OCI-LY7 (cell line): ENCODE measurements at regions not wholly inside any gene's neighbourhood (a gene's known extent, or its start where the extent isn't known, plus 50 kb on each side); places are given as distances from the start of the nearest gene placed in this dataset.

Experiments
- BruUV-seq: library from RNA; stranded (reverse); fragments of 400-500 nt; replicated peaks from 2 replicates; lab custom pipeline; 2021; lab: Mats Ljungman, UMichigan
- CTCF ChIA-PET: fragments of 300-600 bp; sonication (Branson Sonifier 250); formaldehyde crosslinking; loops from one replicate; lab custom pipeline; 2022; ENCODE audit warnings: antibody characterized with exemption; ENCODE audit not compliant: unreplicated experiment; lab: Charles Lee
- POLR2A ChIA-PET: fragments of 300-600 bp; sonication (Branson Sonifier 250); formaldehyde crosslinking; loops from one replicate; lab custom pipeline; 2022; ENCODE audit warnings: antibody characterized with exemption; lab: Charles Lee
- DNase-seq: peaks from one replicate; pipeline ENCODE4 v3.0.0-alpha.2; 2015; ENCODE audit warnings: low spot score
- H2AFZ ChIP-seq: fragments of 200-600 bp; sonication (generic), shearing (Covaris generic); 2 replicates; pipeline ENCODE4 v1.6.1; 2014; ENCODE audit warnings: mild to moderate bottlenecking, antibody characterized with exemption, low read length, moderate library complexity
- H3K27ac ChIP-seq: fragments of 200-600 bp; sonication (generic); 2 replicates; pipeline ENCODE4 v1.5.1; 2014; ENCODE audit warnings: mixed run types, low read depth, mild to moderate bottlenecking, moderate library complexity, low read length, inconsistent platforms; ENCODE audit not compliant: poor library complexity, severe bottlenecking
- H3K36me3 ChIP-seq: fragments of 200-600 bp; sonication (generic); 2 replicates; pipeline ENCODE4 v1.6.1; 2014; ENCODE audit warnings: mild to moderate bottlenecking, antibody characterized with exemption, low read length, moderate library complexity, mixed read lengths; ENCODE audit not compliant: insufficient read depth
- H3K4me1 ChIP-seq: fragments of 200-600 bp; sonication (generic); 2 replicates; pipeline ENCODE4 v1.5.1; 2014; ENCODE audit warnings: mild to moderate bottlenecking, low read length; ENCODE audit not compliant: insufficient read depth, poor library complexity, severe bottlenecking
- H3K4me2 ChIP-seq: fragments of 200-600 bp; sonication (generic); 2 replicates; pipeline ENCODE4 v1.6.1; 2014; ENCODE audit warnings: mild to moderate bottlenecking, low read length
- H3K4me3 ChIP-seq: fragments of 200-600 bp; sonication (generic); 2 replicates; pipeline ENCODE4 v1.5.1; 2014; ENCODE audit warnings: mild to moderate bottlenecking, low read depth, low read length; ENCODE audit not compliant: poor library complexity, severe bottlenecking
- H3K79me2 ChIP-seq: fragments of 200-600 bp; sonication (generic); 2 replicates; pipeline ENCODE4 v1.6.1; 2016; ENCODE audit warnings: low read depth, mild to moderate bottlenecking, low read length, moderate library complexity, mixed read lengths; ENCODE audit not compliant: insufficient read depth
- H3K9me2 ChIP-seq: fragments of 200-600 bp; sonication (generic); 2 replicates; pipeline ENCODE4 v1.6.1; 2016; ENCODE audit warnings: mild to moderate bottlenecking, low read length, mixed read lengths; ENCODE audit not compliant: insufficient read depth
- H3K9me3 ChIP-seq: fragments of 200-600 bp; sonication (generic); 2 replicates; pipeline ENCODE4 v1.6.1; 2014; ENCODE audit warnings: mild to moderate bottlenecking, mixed run types, low read length, mixed read lengths
- H4K20me1 ChIP-seq: fragments of 200-600 bp; sonication (generic); 2 replicates; pipeline ENCODE4 v1.6.1; 2014; ENCODE audit warnings: mild to moderate bottlenecking, antibody characterized with exemption, low read length, moderate library complexity, mixed read lengths; ENCODE audit not compliant: insufficient read depth
- EZH2phosphoT487 ChIP-seq: fragments of 200-600 bp; sonication (generic); IDR thresholded peaks from 2 replicates; pipeline ENCODE4 v1.6.1; 2018; ENCODE audit warnings: low read depth, borderline replicate concordance, mild to moderate bottlenecking, mixed run types, antibody characterized with exemption, low read length, moderate library complexity, mixed read lengths
- intact Hi-C: fragments of 100-400 bp; cut with micrococcal nuclease; formaldehyde crosslinking; loops from one replicate; pipeline ENCODE4 v1.10.0; 2022; ENCODE audit not compliant: unreplicated experiment
- TF ChIP-seq, protein P1 (sequence below): fragments of 200-600 bp; sonication (generic); conservative IDR thresholded peaks from 2 replicates; pipeline ENCODE4 v1.5.1; 2014; ENCODE audit warnings: mild to moderate bottlenecking, antibody characterized with exemption, low read length, moderate library complexity, mixed read lengths

DNA sequence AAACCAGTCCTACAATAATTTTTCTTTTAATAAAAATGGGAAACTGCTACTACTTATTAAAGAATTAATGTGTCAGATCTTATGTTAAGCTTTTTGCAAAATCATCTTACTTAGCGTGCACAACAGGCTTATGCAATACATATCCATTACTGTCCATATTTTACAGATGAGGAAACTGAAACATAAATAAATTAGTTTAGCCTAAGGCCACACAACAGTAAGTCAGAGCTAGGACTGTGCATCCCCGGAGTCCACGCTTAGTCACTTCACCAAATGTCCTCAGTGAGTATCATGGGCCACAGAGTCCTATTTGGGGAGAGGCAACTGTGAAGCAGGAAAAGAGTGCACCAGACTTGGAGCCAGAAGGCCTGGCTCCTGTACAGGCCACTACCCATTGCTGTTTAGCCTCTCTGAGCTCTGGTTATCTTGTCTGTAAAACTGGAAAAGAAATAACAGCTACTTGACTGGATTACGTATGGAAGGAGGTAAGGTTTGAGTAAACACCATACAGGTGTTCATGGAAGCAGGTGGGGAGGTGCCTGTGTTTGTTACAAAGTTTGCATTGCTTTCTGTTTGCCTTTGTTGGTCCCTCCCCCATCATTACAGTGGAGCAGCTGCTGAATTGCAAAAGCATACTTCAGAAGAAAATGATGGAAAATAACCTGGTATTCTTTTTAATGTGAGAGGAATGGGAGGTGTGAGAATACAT lies 192.8 kb downstream of the FCRL5 start:
- CTCF ChIA-PET, result no interaction called here
- H2AFZ ChIP-seq, result no peak overlapping the region
- no peak for DNase-seq

DNA sequence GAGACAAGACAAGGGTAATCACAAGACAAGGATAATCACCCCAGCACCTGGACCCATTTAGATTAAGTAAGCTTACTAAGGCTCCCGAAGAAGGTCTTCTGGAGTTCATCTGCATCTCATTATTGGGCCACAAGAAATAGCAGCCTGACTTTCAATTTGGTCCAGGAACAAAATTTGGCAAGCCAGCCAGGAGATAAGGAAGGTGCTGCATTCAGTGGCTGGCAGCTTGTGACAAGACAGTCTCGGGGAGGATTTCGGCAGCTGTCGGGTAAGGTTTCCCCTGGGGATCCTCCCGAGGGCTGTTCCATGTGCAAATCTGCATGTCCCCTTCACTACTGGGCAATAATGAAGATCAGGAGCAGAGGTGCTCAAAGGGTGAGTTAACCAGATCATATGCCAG lies 195.2 kb downstream of the FCRL5 start:
- TF ChIP-seq EZH2phosphoT487, result no peak
- TF ChIP-seq, protein P1, sequence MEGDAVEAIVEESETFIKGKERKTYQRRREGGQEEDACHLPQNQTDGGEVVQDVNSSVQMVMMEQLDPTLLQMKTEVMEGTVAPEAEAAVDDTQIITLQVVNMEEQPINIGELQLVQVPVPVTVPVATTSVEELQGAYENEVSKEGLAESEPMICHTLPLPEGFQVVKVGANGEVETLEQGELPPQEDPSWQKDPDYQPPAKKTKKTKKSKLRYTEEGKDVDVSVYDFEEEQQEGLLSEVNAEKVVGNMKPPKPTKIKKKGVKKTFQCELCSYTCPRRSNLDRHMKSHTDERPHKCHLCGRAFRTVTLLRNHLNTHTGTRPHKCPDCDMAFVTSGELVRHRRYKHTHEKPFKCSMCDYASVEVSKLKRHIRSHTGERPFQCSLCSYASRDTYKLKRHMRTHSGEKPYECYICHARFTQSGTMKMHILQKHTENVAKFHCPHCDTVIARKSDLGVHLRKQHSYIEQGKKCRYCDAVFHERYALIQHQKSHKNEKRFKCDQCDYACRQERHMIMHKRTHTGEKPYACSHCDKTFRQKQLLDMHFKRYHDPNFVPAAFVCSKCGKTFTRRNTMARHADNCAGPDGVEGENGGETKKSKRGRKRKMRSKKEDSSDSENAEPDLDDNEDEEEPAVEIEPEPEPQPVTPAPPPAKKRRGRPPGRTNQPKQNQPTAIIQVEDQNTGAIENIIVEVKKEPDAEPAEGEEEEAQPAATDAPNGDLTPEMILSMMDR, result no peak
- Histone ChIP-seq H3K4me3 (no peak overlapping the region), H3K36me3 (no peaks in the 10 kb centered on the region), H3K4me1 (no peaks in the 10 kb centered on the region), H3K27ac (no peak overlapping the region), H2AFZ (no peak overlapping the region), H3K9me2 (no peaks in the 10 kb centered on the region), H3K9me3 (no peaks in the 10 kb centered on the region), H3K79me2 (no peaks in the 10 kb centered on the region), H4K20me1 (no peaks in the 10 kb centered on the region), H3K4me2 (no peak overlapping the region)
- BruUV-seq, result no TSS peak
- ChIA-PET POLR2A (interaction anchor here (0.7 to 1.0 kb wide), 2 partner anchors 10 to 24 kb away, joined by 3 to 4 read pairs; no protein-coding TSS in a partner anchor), CTCF (no interaction called here)
- intact Hi-C loops, result no loop called here
- no peak for DNase-seq

More for the DNA sequence above, 192.8 kb downstream of the FCRL5 start:
- Histone ChIP-seq H4K20me1 (no peaks in the 10 kb centered on the region), H3K36me3 (no peaks in the 10 kb centered on the region), H3K4me3 (no peak overlapping the region), H3K79me2 (no peaks in the 10 kb centered on the region), H3K4me2 (no peak overlapping the region), H3K9me2 (no peaks in the 10 kb centered on the region), H3K4me1 (no peaks in the 10 kb centered on the region), H3K9me3 (no peaks in the 10 kb centered on the region), H3K27ac (no peak overlapping the region)
- intact Hi-C loops, result loop anchor here (10.0 kb wide), 1 partner anchor 165 kb away; no protein-coding TSS in a partner anchor
- BruUV-seq, result no TSS peak
- no peak for TF ChIP-seq EZH2phosphoT487
- TF ChIP-seq, protein P1, result no peak
- POLR2A ChIA-PET, result no interaction called here

DNA sequence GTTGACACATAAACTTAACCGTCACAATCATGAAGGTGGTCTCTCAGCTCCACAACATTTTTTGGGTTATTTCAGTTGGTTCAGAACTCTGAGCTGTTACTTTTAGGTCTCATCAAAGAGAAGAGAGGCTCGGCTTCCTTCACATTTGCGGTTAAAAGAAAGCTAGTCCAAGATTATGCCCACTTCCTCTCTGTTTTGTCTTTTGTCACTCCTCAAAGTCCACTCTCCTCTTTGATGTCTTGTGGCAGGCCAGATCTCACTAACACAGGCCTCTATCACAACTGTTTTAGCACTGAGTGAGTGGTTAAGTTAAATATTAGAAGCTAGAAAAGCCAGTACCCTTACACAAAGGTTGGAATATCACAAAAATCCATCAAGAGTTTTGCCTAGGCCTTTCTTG lies 195.7 kb downstream of the FCRL5 start:
- CTCF ChIA-PET, result no interaction called here

More for the DNA sequence above, 195.7 kb downstream of the FCRL5 start:
- Histone ChIP-seq H3K79me2 (no peaks in the 10 kb centered on the region), H3K9me3 (no peaks in the 10 kb centered on the region), H3K4me3 (no peak overlapping the region), H3K27ac (no peak overlapping the region), H3K4me1 (no peaks in the 10 kb centered on the region), H4K20me1 (no peaks in the 10 kb centered on the region), H2AFZ (no peak overlapping the region), H3K4me2 (no peak overlapping the region), H3K9me2 (no peaks in the 10 kb centered on the region), H3K36me3 (no peaks in the 10 kb centered on the region)
- POLR2A ChIA-PET, result interaction anchor here (0.7 to 1.0 kb wide), 2 partner anchors 9 to 24 kb away, joined by 3 to 4 read pairs; no protein-coding TSS in a partner anchor
- intact Hi-C loops, result no loop called here
- TF ChIP-seq, protein P1, result no peak
- no peak for TF ChIP-seq EZH2phosphoT487
- BruUV-seq, result no TSS peak
- no peak for DNase-seq
